Peyer's patch (tissue), 4 donors: ENCODE measurements at regions not wholly inside any gene's neighbourhood (a gene's known extent, or its start where the extent isn't known, plus 50 kb on each side); places are given as distances from the start of the nearest gene placed in this dataset.
A peak's percentile ranks its signal among the peaks of the same experiment; 100 is the strongest.

Experiments
- DNase-seq, 3 donors: peaks; one replicate each; pipeline ENCODE4 v3.0.0-alpha.2; 2017 to 2019
- H3K27ac ChIP-seq, 4 donors: fragments of 200-600 bp; sonication (generic); one replicate each; pipeline ENCODE4 v1.5.1; 2016 to 2019
- H3K27me3 ChIP-seq, 2 donors: fragments of 200-600 bp; sonication (generic); one replicate each; pipeline ENCODE4 v1.5.1; 2019
- H3K36me3 ChIP-seq, 3 donors: fragments of 200-600 bp; sonication (generic); one replicate each; pipeline ENCODE4 v1.5.1; 2016 to 2019
- H3K4me1 ChIP-seq, 4 donors: fragments of 200-600 bp; sonication (generic); one replicate each; pipeline ENCODE4 v1.5.1; 2016 to 2019
- H3K4me3 ChIP-seq, 4 donors: fragments of 200-600 bp; sonication (generic); 1 replicate in 3 of 4; 2 replicates in 1 of 4; pipeline ENCODE4 v1.5.1; 2016 to 2019; ENCODE audit warnings: mild to moderate bottlenecking in 1 of 4
- H3K9me3 ChIP-seq, 4 donors: fragments of 200-600 bp; sonication (generic); one replicate each; pipeline ENCODE4 v1.5.1; 2016 to 2019; ENCODE audit warnings: mild to moderate bottlenecking in 1 of 4
- CTCF ChIP-seq, 6 experiments: fragments of 450-650 bp in 4 of 6; fragments of 200-600 bp in 2 of 6; sonication (generic) in 1 of 6; IDR thresholded peaks; one replicate each; pipeline ENCODE4 v1.5.1; 2017 to 2019; ENCODE audit warnings: antibody characterized with exemption in 6 of 6, mild to moderate bottlenecking in 3 of 6, moderate library complexity in 1 of 6
- POLR2A ChIP-seq, 2 donors: fragments of 450-650 bp; IDR thresholded peaks; one replicate each; pipeline ENCODE4 v1.5.1; 2017; ENCODE audit warnings: antibody characterized with exemption in 2 of 2, mild to moderate bottlenecking in 2 of 2, moderate library complexity in 2 of 2

GRCh38 chr2:18999198-18999597 lies 359.2 kb downstream of the OSR1 start:
- no peaks in the 10 kb centered on the region for H3K9me3 ChIP-seq
- no peak for TF ChIP-seq CTCF (IDR thresholded peaks at IDR 0.05)
- TF ChIP-seq POLR2A (IDR thresholded peaks at IDR 0.05), result no peak
- no peak overlapping the region for H3K4me3 ChIP-seq
- no peak for DNase-seq
- no peak overlapping the region for H3K27ac ChIP-seq
- H3K4me1 ChIP-seq, result no peaks in the 10 kb centered on the region
- no peaks in the 10 kb centered on the region for H3K27me3 ChIP-seq
- H3K36me3 ChIP-seq, result no peaks in the 10 kb centered on the region

DNA sequence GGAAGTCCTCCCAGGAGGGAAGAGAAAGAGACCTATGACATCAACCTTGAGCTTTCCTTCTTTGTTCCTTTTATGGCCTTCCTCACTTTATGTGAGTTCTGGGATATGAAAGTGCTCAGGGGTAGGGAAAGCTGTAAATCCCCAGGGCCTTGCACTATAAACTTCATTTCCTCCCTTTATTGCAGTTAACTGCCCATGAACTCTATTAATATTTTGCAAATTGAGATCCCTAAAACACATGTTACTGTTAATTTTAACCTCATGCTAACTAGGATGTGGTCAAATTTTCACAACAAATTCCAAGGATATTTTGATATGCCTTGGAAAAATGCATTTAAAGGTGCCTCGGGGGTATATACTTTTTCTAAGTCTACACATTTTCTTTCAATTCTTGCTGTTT lies 359.9 kb downstream of the OSR1 start:
- no peaks in the 10 kb centered on the region for H3K4me1 ChIP-seq
- no peaks in the 10 kb centered on the region for H3K27me3 ChIP-seq
- H3K4me3 ChIP-seq, result no peak overlapping the region
- DNase-seq, result no peak
- H3K27ac ChIP-seq, result no peak overlapping the region
- TF ChIP-seq CTCF (IDR thresholded peaks at IDR 0.05) (no peak), POLR2A (IDR thresholded peaks at IDR 0.05) (no peak)
- H3K9me3 ChIP-seq, result no peaks in the 10 kb centered on the region
- no peaks in the 10 kb centered on the region for H3K36me3 ChIP-seq

DNA sequence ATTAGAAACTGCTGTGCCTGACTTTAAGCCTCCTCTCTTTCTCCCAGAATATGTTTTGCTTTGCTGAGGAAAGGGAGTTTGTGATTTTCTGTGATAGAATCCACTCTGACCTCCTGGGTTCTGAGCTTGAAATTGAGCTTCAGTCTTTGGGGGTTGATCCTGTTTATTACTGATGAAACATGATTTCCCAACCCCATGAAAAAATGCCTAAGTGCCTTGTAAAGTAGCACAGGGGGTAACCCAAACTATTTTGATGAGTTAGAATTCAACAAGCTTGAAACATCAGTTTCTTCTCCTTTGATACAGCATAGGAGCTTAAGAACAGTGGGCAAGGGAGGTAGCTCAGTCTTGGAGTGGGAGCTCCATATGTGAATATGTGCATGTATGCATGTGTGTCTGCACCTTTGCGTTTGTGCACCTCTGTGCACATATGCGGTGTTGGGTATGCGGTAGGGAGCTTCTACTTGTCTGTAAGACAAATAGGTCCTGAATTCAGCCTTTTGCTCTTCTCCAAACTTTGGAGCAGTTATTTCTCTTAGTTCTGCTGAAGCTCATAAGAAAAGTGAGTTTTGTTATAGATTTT lies 364.6 kb downstream of the OSR1 start:
- Histone ChIP-seq H3K4me1 (peaks cover 0 to 7% (median 0%) of the 10 kb centered on the region in 4 donors), H3K4me3 (no peak overlapping the region), H3K9me3 (no peaks in the 10 kb centered on the region), H3K27me3 (no peaks in the 10 kb centered on the region), H3K36me3 (no peaks in the 10 kb centered on the region), H3K27ac (no peak overlapping the region)
- TF ChIP-seq CTCF (IDR thresholded peaks at IDR 0.05) (no peak), POLR2A (IDR thresholded peaks at IDR 0.05) (no peak)
- DNase-seq, result no peak

- TF ChIP-seq POLR2A (IDR thresholded peaks at IDR 0.05), result no peak
- TF ChIP-seq CTCF (IDR thresholded peaks at IDR 0.05), result no peak
- H3K9me3 ChIP-seq, result no peaks in the 10 kb centered on the region
- no peak overlapping the region for H3K27ac ChIP-seq
- no peak overlapping the region for H3K4me3 ChIP-seq
- no peaks in the 10 kb centered on the region for H3K36me3 ChIP-seq
- no peaks in the 10 kb centered on the region for H3K27me3 ChIP-seq
- H3K4me1 ChIP-seq, result peaks cover 0 to 7% (median 0%) of the 10 kb centered on the region in 4 donors
- peak in 2 of 3 donors; percentile 48 to 49 for DNase-seq
Measured at GRCh38 chr2:18991177-18992168, 366.9 kb downstream of the OSR1 start.

GRCh38 chr2:18988631-18989232 lies 369.7 kb downstream of the OSR1 start:
- DNase-seq, result no peak
- H3K9me3 ChIP-seq, result no peaks in the 10 kb centered on the region
- TF ChIP-seq POLR2A (IDR thresholded peaks at IDR 0.05) (no peak), CTCF (IDR thresholded peaks at IDR 0.05) (no peak)
- no peak overlapping the region for H3K27ac ChIP-seq
- H3K4me3 ChIP-seq, result no peak overlapping the region
- no peaks in the 10 kb centered on the region for H3K27me3 ChIP-seq
- H3K36me3 ChIP-seq, result no peaks in the 10 kb centered on the region
- H3K4me1 ChIP-seq, result peaks cover 0 to 7% (median 0%) of the 10 kb centered on the region in 4 donors
